ENCODE measurements at regions not wholly inside any gene's neighbourhood (a gene's known extent, or its start where the extent isn't known, plus 50 kb on each side); places are given as distances from the start of the nearest gene placed in this dataset.

DNA sequence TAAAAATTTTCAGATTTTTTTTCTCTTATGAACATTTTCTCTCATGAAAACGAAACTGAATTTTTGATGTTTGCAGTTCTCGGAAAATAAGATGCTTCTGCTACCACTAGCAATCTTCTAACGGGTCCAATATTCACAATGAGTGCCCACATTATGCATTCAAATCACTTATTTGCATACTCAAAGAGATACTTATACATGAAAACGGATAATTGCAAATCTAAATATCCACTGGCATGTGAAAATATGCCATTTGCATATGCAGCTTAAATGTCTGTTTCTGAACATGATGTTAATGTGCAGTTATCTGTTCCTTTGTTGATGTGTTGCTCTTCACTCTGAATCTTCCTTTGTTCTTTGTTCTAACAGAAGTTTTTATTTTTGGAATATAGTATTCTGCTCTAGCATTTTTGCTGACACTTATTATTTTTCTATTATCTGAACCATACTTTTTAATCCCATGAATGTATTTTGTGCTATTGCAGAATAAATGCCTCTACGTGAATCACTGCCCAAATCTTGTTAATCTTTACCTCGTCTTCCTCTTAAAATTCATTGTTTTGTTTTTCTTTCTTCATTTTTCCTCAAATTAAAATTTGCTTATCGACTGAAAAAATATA is 259.4 kb upstream of the BRINP3 start:
- Mint-ChIP-seq H3K4me3 (no peak overlapping the region), H3K4me1 (no peaks in the 10 kb centered on the region), H3K27ac (no peak overlapping the region), H3K27me3 (no peaks in the 10 kb centered on the region), H3K36me3 (no peaks in the 10 kb centered on the region), H3K9me3 (peaks cover 0 to 5% (median 3%) of the 10 kb centered on the region in 3 donors)
- whole genome bisulfite sequencing (ENCODE audit: insufficient coverage): 73% methylated on average over 6 of the region's 7 CpGs
- Histone ChIP-seq H3K27me3 (replicated peaks in 1 of 2; ENCODE audit: control insufficient read depth in 2 of 2, extremely low read depth in 1 of 2, insufficient read depth in 2 of 2, low read length in 1 of 2) (no peaks in the 10 kb centered on the region), H3K4me1 (ENCODE audit: control insufficient read depth in 1 of 2, extremely low read depth in 1 of 2, insufficient read depth in 2 of 2, low read length in 2 of 2) (no peaks in the 10 kb centered on the region), H3K27ac (ENCODE audit: low read length) (no peak overlapping the region), H3K9me3 (no peaks in the 10 kb centered on the region), H3K36me3 (ENCODE audit: control insufficient read depth in 2 of 2, extremely low read depth in 1 of 2, insufficient read depth in 1 of 2, low read length in 1 of 2) (no peaks in the 10 kb centered on the region), H3K4me3 (ENCODE audit: control insufficient read depth in 1 of 2, extremely low read depth in 1 of 2, low read length in 1 of 2) (no peak overlapping the region)
- ChIA-PET POLR2A (no interaction called here), CTCF (no interaction called here)
- DNase-seq (no peak), ATAC-seq (replicated peaks in 1 of 4) (no peak)

DNA sequence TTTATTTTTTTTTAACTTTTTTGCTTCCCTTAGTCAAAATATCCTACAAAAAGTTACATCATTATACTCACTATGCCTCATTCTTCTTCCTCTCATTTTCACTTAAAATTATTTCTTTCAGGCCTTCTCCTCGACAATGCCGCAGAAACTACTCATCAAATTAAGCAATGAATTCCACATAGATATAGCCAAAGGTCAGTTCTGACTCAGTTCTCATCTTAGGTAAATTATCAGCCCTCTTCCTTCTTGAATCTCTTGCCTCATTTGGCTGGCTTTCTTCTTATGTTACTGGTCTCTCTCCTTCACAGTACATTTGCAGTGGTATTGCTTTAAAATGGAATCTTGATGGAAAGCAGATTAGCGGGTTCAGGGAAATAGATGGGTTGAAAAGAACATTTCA is 260.7 kb upstream of the BRINP3 start:
- POLR2A ChIA-PET: no interaction called here
- WGBS (ENCODE audit: insufficient coverage): 83% methylated on average over 3 of the region's 3 CpGs
- no peak overlapping the region for H3K4me3 Mint-ChIP-seq
- no peaks in the 10 kb centered on the region for H3K36me3 Mint-ChIP-seq
- CTCF ChIA-PET: no interaction called here
- no peaks in the 10 kb centered on the region for H3K27me3 Mint-ChIP-seq
- DNase-seq: no peak
- no peak overlapping the region for H3K27ac Mint-ChIP-seq
- Histone ChIP-seq H3K27ac (ENCODE audit: low read length) (no peak overlapping the region), H3K4me3 (ENCODE audit: control insufficient read depth in 1 of 2, extremely low read depth in 1 of 2, low read length in 1 of 2) (no peak overlapping the region), H3K36me3 (ENCODE audit: control insufficient read depth in 2 of 2, extremely low read depth in 1 of 2, insufficient read depth in 1 of 2, low read length in 1 of 2) (no peaks in the 10 kb centered on the region), H3K4me1 (ENCODE audit: control insufficient read depth in 1 of 2, extremely low read depth in 1 of 2, insufficient read depth in 2 of 2, low read length in 2 of 2) (no peaks in the 10 kb centered on the region), H3K27me3 (replicated peaks in 1 of 2; ENCODE audit: control insufficient read depth in 2 of 2, extremely low read depth in 1 of 2, insufficient read depth in 2 of 2, low read length in 1 of 2) (no peaks in the 10 kb centered on the region), H3K9me3 (no peaks in the 10 kb centered on the region)
- H3K4me1 Mint-ChIP-seq: no peaks in the 10 kb centered on the region
- no peak for ATAC-seq (replicated peaks in 1 of 4)
- H3K9me3 Mint-ChIP-seq: peaks cover 0 to 5% (median 3%) of the 10 kb centered on the region in 3 donors

DNA sequence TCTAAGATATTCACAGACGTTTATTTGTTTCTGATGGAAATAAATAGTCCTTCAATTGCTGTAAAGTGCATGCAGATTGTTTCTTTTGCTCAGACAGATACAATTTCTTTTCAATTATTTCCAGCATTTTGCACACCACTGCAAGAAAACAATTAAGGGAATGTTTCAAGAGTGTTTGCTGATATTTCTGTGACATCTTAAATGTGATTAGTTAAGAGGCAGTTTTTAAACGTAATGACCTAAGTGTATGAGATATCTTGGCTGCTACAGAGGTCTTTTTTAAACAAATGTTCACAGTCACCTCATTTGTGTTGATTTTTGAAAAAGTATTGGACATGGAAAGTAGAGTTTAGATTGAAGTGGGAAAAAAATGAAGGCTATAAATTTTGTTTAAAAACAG is 262.3 kb upstream of the BRINP3 start:
- no peak for ATAC-seq (replicated peaks in 1 of 4)
- H3K27ac Mint-ChIP-seq: no peak overlapping the region
- H3K4me3 Mint-ChIP-seq: no peak overlapping the region
- Histone ChIP-seq H3K27me3 (replicated peaks in 1 of 2; ENCODE audit: control insufficient read depth in 2 of 2, extremely low read depth in 1 of 2, insufficient read depth in 2 of 2, low read length in 1 of 2) (no peaks in the 10 kb centered on the region), H3K36me3 (ENCODE audit: control insufficient read depth in 2 of 2, extremely low read depth in 1 of 2, insufficient read depth in 1 of 2, low read length in 1 of 2) (no peaks in the 10 kb centered on the region), H3K4me3 (ENCODE audit: control insufficient read depth in 1 of 2, extremely low read depth in 1 of 2, low read length in 1 of 2) (no peak overlapping the region), H3K27ac (ENCODE audit: low read length) (no peak overlapping the region), H3K9me3 (no peaks in the 10 kb centered on the region), H3K4me1 (ENCODE audit: control insufficient read depth in 1 of 2, extremely low read depth in 1 of 2, insufficient read depth in 2 of 2, low read length in 2 of 2) (no peaks in the 10 kb centered on the region)
- H3K27me3 Mint-ChIP-seq: no peaks in the 10 kb centered on the region
- no peak for DNase-seq
- H3K36me3 Mint-ChIP-seq: no peaks in the 10 kb centered on the region
- CTCF ChIA-PET: no interaction called here
- no CpG with 5 or more reads among the region's 2 CpGs for WGBS (ENCODE audit: insufficient coverage)
- peaks cover 3 to 4% (median 3%) of the 10 kb centered on the region in 3 donors for H3K9me3 Mint-ChIP-seq
- POLR2A ChIA-PET: no interaction called here
- no peaks in the 10 kb centered on the region for H3K4me1 Mint-ChIP-seq

DNA sequence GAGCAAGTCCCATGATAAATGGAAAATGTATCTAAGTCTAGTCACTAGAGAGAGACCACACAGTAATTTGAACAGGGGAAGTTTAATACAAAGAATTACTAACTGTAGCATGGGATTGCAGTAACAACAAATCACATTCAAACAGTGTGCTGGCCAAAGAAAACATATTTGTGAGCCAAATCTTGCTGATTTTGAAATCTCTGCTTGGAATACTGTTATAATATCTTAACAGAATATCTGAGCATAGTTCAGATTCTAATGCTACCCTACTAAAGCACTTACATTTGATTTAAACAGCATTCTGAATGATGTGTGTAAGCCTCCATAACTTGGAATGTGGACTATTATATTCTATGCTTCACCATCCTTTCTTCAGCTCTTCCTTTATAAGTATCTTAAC is 270.0 kb upstream of the BRINP3 start:
- H3K36me3 Mint-ChIP-seq: no peaks in the 10 kb centered on the region
- POLR2A ChIA-PET: no interaction called here
- no peaks in the 10 kb centered on the region for H3K4me1 ChIP-seq (ENCODE audit: control insufficient read depth in 1 of 2, extremely low read depth in 1 of 2, insufficient read depth in 2 of 2, low read length in 2 of 2)
- no peak for DNase-seq
- no peak overlapping the region for H3K4me3 Mint-ChIP-seq
- no peaks in the 10 kb centered on the region for H3K27me3 ChIP-seq (replicated peaks in 1 of 2; ENCODE audit: control insufficient read depth in 2 of 2, extremely low read depth in 1 of 2, insufficient read depth in 2 of 2, low read length in 1 of 2)
- no peak overlapping the region for H3K4me3 ChIP-seq (ENCODE audit: control insufficient read depth in 1 of 2, extremely low read depth in 1 of 2, low read length in 1 of 2)
- no peak overlapping the region for H3K27ac ChIP-seq (ENCODE audit: low read length)
- CTCF ChIA-PET: no interaction called here
- no peaks in the 10 kb centered on the region for H3K4me1 Mint-ChIP-seq
- no peak overlapping the region for H3K27ac Mint-ChIP-seq
- H3K36me3 ChIP-seq (ENCODE audit: control insufficient read depth in 2 of 2, extremely low read depth in 1 of 2, insufficient read depth in 1 of 2, low read length in 1 of 2): no peaks in the 10 kb centered on the region
- H3K27me3 Mint-ChIP-seq: no peaks in the 10 kb centered on the region
- no peaks in the 10 kb centered on the region for H3K9me3 ChIP-seq
- peaks cover 3 to 4% (median 3%) of the 10 kb centered on the region in 3 donors for H3K9me3 Mint-ChIP-seq
- no peak for ATAC-seq (replicated peaks in 1 of 4)

DNA sequence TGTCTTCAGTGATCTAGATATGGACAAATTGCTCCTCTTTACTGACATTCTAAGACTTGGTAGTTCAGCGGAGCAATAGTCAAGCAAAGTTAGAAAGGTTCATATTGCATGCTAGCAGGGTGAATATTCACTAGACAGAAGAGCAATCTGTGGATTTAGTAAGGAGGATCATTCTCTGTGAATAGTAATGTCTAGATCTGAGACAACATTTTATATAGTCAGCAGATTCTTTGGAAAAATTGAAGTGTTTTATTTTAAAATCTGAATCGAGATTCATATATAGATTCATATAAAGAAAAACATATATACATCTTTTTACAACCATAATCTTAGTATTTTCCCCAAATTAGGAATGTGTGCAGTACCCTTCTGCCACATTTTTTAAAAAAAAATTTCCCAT is 274.5 kb upstream of the BRINP3 start:
- Mint-ChIP-seq H3K27ac (no peak overlapping the region), H3K27me3 (no peaks in the 10 kb centered on the region), H3K9me3 (peaks cover 3 to 7% (median 3%) of the 10 kb centered on the region in 3 donors), H3K4me1 (no peaks in the 10 kb centered on the region), H3K4me3 (no peak overlapping the region), H3K36me3 (no peaks in the 10 kb centered on the region)
- Histone ChIP-seq H3K9me3 (no peaks in the 10 kb centered on the region), H3K27me3 (replicated peaks in 1 of 2; ENCODE audit: control insufficient read depth in 2 of 2, extremely low read depth in 1 of 2, insufficient read depth in 2 of 2, low read length in 1 of 2) (no peaks in the 10 kb centered on the region), H3K27ac (ENCODE audit: low read length) (no peak overlapping the region), H3K4me3 (ENCODE audit: control insufficient read depth in 1 of 2, extremely low read depth in 1 of 2, low read length in 1 of 2) (no peak overlapping the region), H3K4me1 (ENCODE audit: control insufficient read depth in 1 of 2, extremely low read depth in 1 of 2, insufficient read depth in 2 of 2, low read length in 2 of 2) (no peaks in the 10 kb centered on the region), H3K36me3 (ENCODE audit: control insufficient read depth in 2 of 2, extremely low read depth in 1 of 2, insufficient read depth in 1 of 2, low read length in 1 of 2) (no peaks in the 10 kb centered on the region)
- DNase-seq: no peak
- CTCF ChIA-PET: no interaction called here
- WGBS (ENCODE audit: insufficient coverage): no CpG with 5 or more reads among the region's 2 CpGs
- ATAC-seq (replicated peaks in 1 of 4): no peak
- POLR2A ChIA-PET: no interaction called here

DNA sequence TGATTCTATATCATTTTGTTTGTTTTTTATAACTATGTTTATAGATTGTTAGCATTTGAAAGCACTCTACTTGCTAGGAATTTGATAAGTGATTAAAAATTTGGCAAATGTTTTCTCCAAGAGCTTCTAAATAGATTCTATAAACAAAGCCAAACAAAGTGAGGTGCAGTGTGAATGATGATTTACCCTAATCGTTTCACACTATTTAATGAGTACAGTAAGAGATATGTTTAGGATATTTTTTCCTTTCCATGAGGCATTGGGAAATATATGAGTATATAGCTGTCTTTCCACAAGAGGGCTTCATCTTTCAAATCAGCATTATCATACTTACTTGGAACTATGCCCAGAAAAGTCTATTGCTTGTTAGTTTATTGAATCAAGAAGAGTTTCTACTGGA is 277.0 kb upstream of the BRINP3 start:
- Mint-ChIP-seq H3K4me1 (no peaks in the 10 kb centered on the region), H3K9me3 (peaks cover 4 to 11% (median 5%) of the 10 kb centered on the region in 3 donors), H3K4me3 (no peak overlapping the region), H3K36me3 (no peaks in the 10 kb centered on the region), H3K27me3 (no peaks in the 10 kb centered on the region), H3K27ac (no peak overlapping the region)
- H3K4me1 ChIP-seq (ENCODE audit: control insufficient read depth in 1 of 2, extremely low read depth in 1 of 2, insufficient read depth in 2 of 2, low read length in 2 of 2): no peaks in the 10 kb centered on the region
- no CpG with 5 or more reads among the region's 1 CpG for WGBS (ENCODE audit: insufficient coverage)
- CTCF ChIA-PET: no interaction called here
- no peak overlapping the region for H3K27ac ChIP-seq (ENCODE audit: low read length)
- no peak for DNase-seq
- no peaks in the 10 kb centered on the region for H3K36me3 ChIP-seq (ENCODE audit: control insufficient read depth in 2 of 2, extremely low read depth in 1 of 2, insufficient read depth in 1 of 2, low read length in 1 of 2)
- POLR2A ChIA-PET: no interaction called here
- no peaks in the 10 kb centered on the region for H3K27me3 ChIP-seq (replicated peaks in 1 of 2; ENCODE audit: control insufficient read depth in 2 of 2, extremely low read depth in 1 of 2, insufficient read depth in 2 of 2, low read length in 1 of 2)
- H3K9me3 ChIP-seq: no peaks in the 10 kb centered on the region
- ATAC-seq (replicated peaks in 1 of 4): no peak
- no peak overlapping the region for H3K4me3 ChIP-seq (ENCODE audit: control insufficient read depth in 1 of 2, extremely low read depth in 1 of 2, low read length in 1 of 2)

DNA sequence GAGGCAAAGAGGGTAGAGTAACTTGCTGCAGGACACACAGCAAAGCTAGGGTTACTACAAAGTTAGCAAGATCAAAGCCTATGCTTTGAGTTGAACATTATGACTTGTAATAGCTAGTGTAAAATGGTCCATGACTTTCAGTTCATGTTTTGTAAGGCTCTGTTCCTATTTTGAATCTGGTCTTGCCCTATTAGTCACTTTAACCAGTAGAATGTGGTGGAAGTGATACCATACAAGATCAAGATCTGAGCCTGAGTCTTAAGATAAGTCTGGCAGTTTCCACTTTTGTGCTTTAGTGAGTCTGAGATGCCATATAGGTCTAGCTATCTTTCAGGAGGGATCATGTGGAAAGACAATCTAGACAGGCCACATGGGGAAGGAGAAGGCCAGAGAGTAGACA is 282.1 kb upstream of the BRINP3 start:
- H3K4me1 ChIP-seq (ENCODE audit: control insufficient read depth in 1 of 2, extremely low read depth in 1 of 2, insufficient read depth in 2 of 2, low read length in 2 of 2): no peaks in the 10 kb centered on the region
- no peaks in the 10 kb centered on the region for H3K27me3 ChIP-seq (replicated peaks in 1 of 2; ENCODE audit: control insufficient read depth in 2 of 2, extremely low read depth in 1 of 2, insufficient read depth in 2 of 2, low read length in 1 of 2)
- ChIA-PET POLR2A (no interaction called here), CTCF (no interaction called here)
- Mint-ChIP-seq H3K27me3 (no peaks in the 10 kb centered on the region), H3K36me3 (no peaks in the 10 kb centered on the region), H3K9me3 (peaks cover 2 to 9% (median 8%) of the 10 kb centered on the region in 3 donors), H3K27ac (no peak overlapping the region), H3K4me1 (no peaks in the 10 kb centered on the region), H3K4me3 (no peak overlapping the region)
- H3K4me3 ChIP-seq (ENCODE audit: control insufficient read depth in 1 of 2, extremely low read depth in 1 of 2, low read length in 1 of 2): no peak overlapping the region
- no peaks in the 10 kb centered on the region for H3K9me3 ChIP-seq
- no peak for DNase-seq
- ATAC-seq (replicated peaks in 1 of 4): no peak
- no peak overlapping the region for H3K27ac ChIP-seq (ENCODE audit: low read length)
- H3K36me3 ChIP-seq (ENCODE audit: control insufficient read depth in 2 of 2, extremely low read depth in 1 of 2, insufficient read depth in 1 of 2, low read length in 1 of 2): no peaks in the 10 kb centered on the region

All from T-cell (primary cell).